SK-N-MC (cell line): ENCODE measurements at regions not wholly inside any gene's neighbourhood (a gene's known extent, or its start where the extent isn't known, plus 50 kb on each side); places are given as distances from the start of the nearest gene placed in this dataset.

Experiments used
- EZH2 ChIP-seq: fragments of 200-600 bp; sonication (generic); IDR thresholded peaks from one replicate; pipeline ENCODE4 v1.6.1; 2017; ENCODE audit warnings: antibody characterized with exemption
- FOXP2 ChIP-seq: optimal IDR thresholded peaks from 2 replicates; pipeline ENCODE3; 2011; ENCODE audit warnings: mild to moderate bottlenecking, moderate library complexity; ENCODE audit not compliant: insufficient read depth; ENCODE audit errors: extremely low read length, control extremely low read depth
- POLR2AphosphoS5 ChIP-seq: IDR thresholded peaks from 2 replicates; pipeline ENCODE4 v1.6.1; 2012; ENCODE audit warnings: mild to moderate bottlenecking, low read depth, low read length, borderline replicate concordance

DNA sequence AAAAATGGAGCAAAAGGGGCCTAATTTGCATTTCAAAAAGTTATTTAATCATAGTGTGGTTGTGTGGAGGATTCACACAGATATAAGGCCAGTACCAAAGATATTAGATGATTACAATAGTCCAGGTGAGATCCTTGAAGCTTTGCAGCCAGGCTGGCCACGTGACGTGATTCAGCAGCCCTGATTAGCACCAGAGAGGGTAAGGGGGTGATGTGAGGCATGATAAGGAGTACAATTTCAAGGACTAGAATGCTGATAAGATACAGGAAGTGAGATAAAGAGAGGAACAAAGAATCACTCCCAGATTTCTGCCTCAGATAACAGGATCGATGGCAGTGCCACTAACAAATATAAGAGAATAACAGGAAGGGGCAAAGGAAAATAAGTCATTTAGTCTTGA, 108.4 kb upstream of the PALS2 start:
- TF ChIP-seq EZH2 (no peak), POLR2AphosphoS5 (no peak), FOXP2 (no peak)
